ENCODE measurements at regions not wholly inside any gene's neighbourhood (a gene's known extent, or its start where the extent isn't known, plus 50 kb on each side); places are given as distances from the start of the nearest gene placed in this dataset.
"Not testable (repeated sequence)": the region's sequence is repeated elsewhere in the genome, so short reads cannot be mapped to it uniquely, and the experiment has no call there.

- DNase-seq (ENCODE audit: low read depth) = no peak
Measured at GRCh38 chr2:84217456-84217855, 241.6 kb downstream of the SUCLG1 start.

DNA sequence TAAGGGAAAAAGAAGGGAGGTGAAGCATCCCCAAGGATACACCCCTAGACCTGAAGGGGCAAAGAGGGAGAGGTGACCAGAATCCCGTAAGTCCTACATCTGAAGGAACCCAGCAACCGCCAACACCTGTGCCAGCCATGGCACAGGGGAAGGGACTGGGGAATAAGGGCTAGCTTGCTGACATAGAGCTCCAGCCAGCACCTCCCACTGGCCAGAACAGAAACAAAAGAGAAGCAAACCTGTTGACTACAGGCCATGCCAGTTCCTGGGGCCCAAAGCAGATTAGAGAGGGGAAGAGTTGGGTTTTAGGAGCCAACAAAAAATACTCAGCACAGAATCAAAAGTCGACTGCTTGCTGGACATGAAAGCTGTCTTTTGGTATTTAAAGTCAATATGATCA lies 244.6 kb downstream of the SUCLG1 start:
- DNase-seq (ENCODE audit: low read depth) = no peak

- no peak for DNase-seq (ENCODE audit: low read depth)
Measured at GRCh38 chr2:84212611-84213314, 246.3 kb downstream of the SUCLG1 start.

DNA sequence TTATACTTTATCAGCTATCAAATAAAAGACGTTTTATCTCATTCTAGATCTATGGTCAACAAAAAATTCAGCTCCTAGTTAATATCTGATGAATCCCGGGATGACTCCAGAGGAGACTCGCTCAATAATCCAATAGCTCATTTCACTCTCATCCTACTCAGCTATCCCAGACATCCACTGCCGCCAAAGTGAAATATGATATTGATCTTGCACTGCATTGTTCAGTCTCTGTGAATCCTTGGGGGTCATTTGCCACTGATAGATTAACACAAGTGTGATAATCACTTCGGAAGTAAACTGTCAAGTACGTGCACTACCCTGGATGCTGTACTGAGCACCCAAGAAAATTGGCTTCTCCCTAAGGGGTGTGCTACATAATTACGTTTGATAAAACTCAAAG lies 249.1 kb downstream of the SUCLG1 start:
- DNase-seq (ENCODE audit: low read depth) = no peak

DNA sequence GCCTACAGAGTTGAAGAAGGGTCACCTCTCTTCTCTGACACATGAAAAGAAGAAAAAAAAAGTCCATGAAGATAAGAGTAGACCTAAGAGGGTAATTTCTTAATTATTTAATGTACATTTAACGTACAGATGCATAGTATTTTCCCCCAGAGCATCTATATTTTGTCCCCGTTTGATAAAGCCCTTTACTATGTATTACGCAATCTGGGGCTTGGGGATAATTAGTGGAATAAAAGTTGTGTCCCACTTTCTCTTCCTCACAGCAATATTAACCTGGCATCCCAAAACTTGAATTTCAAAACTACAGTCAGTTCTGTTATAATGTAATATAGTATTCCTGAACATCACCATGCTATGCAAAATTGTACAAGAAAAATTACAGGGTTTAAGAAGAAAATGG lies 254.1 kb downstream of the SUCLG1 start:
- DNase-seq (ENCODE audit: low read depth) = no peak

- no peak for DNase-seq (ENCODE audit: low read depth)
Measured at GRCh38 chr2:84202166-84202565, 256.9 kb downstream of the SUCLG1 start.

DNA sequence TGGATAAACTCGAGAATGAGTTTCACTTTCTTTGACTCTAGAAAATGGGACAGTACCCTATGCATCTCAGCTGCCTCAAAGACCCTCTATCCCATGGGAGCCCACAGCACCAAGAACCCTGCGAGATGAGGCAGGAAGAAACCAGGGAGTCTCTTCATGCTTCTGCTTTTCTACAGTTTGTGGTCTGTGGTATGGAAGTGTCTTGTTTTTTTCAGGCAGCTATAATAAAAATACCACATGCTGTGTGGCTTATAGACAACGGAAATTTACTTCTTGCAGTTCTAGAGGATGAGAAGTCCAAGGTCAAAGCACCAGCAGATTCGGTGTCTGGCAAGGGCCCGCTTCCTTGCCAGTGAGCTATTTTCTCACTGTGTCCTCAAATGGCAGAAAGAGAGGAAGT lies 257.9 kb downstream of the SUCLG1 start:
- DNase-seq (ENCODE audit: low read depth) = no peak

DNA sequence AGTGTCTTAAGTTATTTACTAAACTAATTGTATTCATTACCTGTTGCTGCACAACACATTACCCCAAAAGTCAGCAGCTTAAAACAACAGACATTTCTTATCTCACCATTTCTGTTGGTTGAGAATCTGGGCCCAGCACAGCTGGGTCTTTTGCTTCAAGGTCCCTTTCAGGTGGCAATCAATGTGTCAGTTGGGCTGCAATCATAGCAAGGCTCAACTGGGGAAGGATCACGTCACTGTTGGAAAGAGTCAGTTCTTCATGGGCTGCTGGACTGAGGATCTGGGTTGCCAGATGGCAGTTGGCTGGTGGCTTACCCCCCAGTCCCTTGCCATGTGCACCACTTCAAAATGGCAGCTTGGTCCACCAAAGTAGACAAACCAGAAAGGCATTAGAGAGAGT lies 261.2 kb downstream of the SUCLG1 start:
- no peak for DNase-seq (ENCODE audit: low read depth)

GRCh38 chr2:84194949-84195644 lies 264.0 kb downstream of the SUCLG1 start:
- no peak for DNase-seq (ENCODE audit: low read depth)

DNA sequence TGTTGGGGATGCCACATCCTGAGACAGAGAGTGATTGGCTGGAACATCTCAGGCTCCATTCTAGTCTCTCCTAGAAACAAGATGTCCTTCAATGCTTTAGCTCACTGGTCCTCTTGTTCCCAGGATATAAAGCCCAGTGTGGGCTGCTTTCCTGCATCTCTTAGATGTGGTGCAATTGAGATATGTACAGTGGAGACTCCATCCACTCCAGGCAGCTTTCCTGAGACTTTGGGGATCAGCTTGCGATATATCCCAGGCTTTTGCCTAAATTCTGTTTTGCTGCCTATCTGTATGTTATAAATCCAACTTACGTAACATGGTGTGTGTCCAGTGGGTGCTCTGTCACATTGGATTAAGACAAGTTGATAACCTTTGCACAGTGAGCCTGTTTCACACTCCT lies 264.9 kb downstream of the SUCLG1 start:
- DNase-seq (ENCODE audit: low read depth) = no peak

GRCh38 chr2:84187258-84187657 lies 271.8 kb downstream of the SUCLG1 start:
- DNase-seq (ENCODE audit: low read depth) = no peak

GRCh38 chr2:84181927-84182326 lies 277.2 kb downstream of the SUCLG1 start:
- DNase-seq (ENCODE audit: low read depth) = no peak

- DNase-seq (ENCODE audit: low read depth) = no peak
Measured at GRCh38 chr2:84177733-84178132, 281.3 kb downstream of the SUCLG1 start.

- DNase-seq (ENCODE audit: low read depth) = no peak
Measured at GRCh38 chr2:84175970-84176369, 283.1 kb downstream of the SUCLG1 start.

GRCh38 chr2:84175340-84175739 lies 283.7 kb downstream of the SUCLG1 start:
- no peak for DNase-seq (ENCODE audit: low read depth)

- DNase-seq (ENCODE audit: low read depth) = no peak
Measured at GRCh38 chr2:84173041-84173440, 286.0 kb downstream of the SUCLG1 start.

DNA sequence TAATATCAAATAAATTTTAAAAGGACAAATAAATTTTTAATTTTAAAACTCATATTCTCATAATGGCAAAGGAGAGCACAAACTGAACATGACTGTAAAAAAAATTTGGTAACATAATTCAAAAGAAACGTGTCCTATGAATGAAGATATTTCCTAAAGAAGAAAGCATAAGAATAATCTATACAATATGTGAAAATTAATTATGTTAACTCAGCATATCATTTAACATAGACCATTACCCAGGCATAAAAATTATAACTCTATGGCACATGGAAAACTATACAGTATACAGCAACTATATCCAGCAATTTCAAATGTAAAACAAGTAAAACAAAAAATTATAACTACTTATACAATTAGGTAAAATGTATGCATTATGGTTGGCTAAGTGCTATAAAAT lies 288.1 kb downstream of the SUCLG1 start:
- DNase-seq (ENCODE audit: low read depth) = no peak

- no peak for DNase-seq (ENCODE audit: low read depth)
Measured at GRCh38 chr2:84169871-84170270, 289.2 kb downstream of the SUCLG1 start.

GRCh38 chr2:84168552-84168951 lies 290.5 kb downstream of the SUCLG1 start:
- not testable (repeated sequence) for DNase-seq (ENCODE audit: low read depth)

- no peak for DNase-seq (ENCODE audit: low read depth)
Measured at GRCh38 chr2:84165256-84165655, 293.8 kb downstream of the SUCLG1 start.

GRCh38 chr2:84160453-84160852 lies 298.6 kb downstream of the SUCLG1 start:
- no peak for DNase-seq (ENCODE audit: low read depth)

GRCh38 chr2:84158605-84159004 lies 300.5 kb downstream of the SUCLG1 start:
- no peak for DNase-seq (ENCODE audit: low read depth)

DNA sequence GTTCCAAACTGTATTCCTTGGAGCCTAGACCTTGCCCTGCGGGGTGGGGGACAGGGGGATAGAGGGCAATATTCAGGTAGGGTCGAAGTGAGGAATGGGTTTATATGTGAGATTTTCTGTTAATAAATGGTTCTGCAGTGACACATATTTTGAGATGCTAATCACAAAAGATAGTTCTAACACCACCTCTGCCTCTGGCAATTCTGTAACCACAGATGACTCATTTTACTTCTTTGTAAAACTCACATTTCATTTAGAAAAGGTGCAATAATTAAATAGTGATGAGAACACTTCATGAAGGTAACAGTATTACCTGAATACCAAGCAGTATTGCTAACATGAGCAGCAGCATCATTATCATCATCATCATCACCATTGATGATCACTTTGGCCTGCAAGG lies 306.6 kb downstream of the SUCLG1 start:
- DNase-seq (ENCODE audit: low read depth) = no peak

DNA sequence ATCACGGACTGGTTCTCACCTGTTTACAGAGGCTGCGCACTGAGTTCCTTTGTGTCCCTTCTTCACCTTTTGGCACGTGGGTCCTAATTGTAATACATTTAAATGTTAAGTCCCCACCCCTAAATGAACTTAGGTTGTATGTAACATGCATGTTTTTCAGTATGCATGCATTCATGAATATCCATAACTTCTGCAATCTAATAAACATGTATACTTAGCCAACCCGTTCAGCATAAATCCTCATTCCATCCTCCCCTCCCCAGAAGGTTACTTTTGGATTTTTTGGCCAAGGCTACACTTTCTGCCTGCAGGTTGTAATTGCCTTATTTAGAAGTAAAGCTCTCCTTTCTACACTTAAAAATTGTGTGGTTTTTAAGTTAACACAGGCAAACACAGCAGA lies 314.7 kb downstream of the SUCLG1 start:
- DNase-seq (ENCODE audit: low read depth) = no peak

All from HS-27A (cell line).